GM19463 (cell line): ENCODE measurements at regions not wholly inside any gene's neighbourhood (a gene's known extent, or its start where the extent isn't known, plus 50 kb on each side); places are given as distances from the start of the nearest gene placed in this dataset.

Experiments used
- ATAC-seq: cut with Tn5 transposase; IDR thresholded peaks from one replicate; pipeline ENCODE4 v1.9.1; 2021; ENCODE audit warnings: mild to moderate bottlenecking, moderate library complexity; ENCODE audit not compliant: unreplicated experiment

DNA sequence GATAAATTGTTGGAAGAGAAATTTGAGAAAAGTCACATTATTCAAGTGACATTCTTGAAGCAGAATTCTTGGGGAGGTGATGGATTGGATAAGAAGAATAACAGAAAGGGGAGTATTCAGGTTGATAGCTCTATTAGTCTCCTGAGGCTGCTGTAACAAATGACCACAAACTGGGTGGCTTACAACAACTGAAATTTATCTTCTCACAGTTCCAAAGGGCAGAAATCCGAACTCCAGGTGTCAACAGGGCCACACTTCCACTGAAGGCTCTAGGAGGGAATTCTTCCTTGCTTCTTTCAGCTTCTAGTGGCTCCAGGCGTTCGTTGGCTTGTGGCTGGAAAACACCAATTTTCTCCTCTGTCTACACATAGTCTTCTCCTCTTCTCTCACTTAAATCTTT lies 99.8 kb downstream of the TES start:
- no peak for ATAC-seq

DNA sequence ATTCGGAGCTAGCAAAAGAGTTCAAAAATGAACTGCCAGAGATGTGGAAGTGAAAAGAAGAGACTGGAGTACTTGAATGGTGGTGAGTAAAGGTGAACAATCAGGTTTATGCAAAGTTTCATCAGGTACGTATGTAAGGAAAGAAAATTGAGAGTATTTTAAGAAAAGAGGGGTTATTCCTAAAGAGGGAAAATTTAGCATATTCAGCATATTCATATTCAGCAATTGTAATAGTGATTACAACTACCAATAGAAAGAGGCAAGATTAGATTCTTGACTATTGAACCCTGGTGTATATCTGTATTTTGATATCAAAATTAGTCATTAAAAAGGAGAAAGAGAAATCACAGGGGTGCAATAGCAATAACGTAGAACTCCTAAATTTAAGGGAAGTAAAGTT lies 100.9 kb downstream of the TES start:
- ATAC-seq = no peak

DNA sequence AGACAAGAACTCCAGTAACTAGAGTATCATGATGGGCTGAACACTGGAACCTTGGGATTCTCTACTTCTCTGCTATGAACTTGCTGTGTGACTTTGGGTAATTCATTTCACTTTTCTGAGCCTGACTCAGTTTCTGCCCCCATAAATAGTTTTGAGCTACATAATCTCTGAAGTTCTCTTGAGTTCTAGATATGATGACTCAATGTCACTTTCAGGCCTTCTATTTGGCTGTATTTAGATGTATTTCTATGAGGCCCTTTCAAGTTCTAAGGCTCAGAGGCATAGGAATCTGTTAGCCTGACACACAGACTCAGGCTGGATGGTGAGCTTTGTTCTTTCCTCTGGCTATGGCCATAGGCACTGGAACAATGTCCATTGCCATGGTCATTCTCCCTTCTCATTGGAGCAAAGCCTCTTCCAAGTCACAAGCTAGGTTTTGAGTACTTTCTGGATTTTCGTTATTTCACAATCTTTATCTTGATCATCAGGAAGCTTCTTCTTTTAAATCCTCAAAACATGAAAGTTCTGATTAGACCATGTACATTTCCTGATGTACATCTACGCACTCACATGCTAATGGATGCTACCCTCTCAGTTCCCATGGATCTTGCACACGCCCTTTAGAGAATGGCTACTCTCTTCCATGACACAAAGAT lies 101.6 kb downstream of the TES start:
- ATAC-seq = no peak

DNA sequence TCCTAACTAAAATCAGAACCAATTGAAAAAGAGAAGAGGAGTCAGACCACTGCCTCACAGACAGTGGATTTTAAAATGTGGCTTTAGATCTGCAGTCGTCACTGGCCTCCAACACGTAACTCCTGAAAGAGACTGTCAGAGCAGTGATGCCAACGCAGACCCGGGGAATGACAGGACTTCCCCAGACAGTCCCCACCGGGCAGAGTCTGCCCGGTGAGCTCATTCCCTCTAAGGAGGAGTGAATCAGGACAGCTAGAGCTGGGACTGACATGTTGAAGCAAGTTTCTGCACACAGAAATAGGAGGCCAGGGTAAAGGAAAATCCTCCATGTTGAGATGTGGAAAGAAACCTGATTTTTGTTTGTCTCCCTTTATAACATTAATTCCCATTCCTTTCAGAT lies 105.0 kb downstream of the TES start:
- ATAC-seq = no peak

DNA sequence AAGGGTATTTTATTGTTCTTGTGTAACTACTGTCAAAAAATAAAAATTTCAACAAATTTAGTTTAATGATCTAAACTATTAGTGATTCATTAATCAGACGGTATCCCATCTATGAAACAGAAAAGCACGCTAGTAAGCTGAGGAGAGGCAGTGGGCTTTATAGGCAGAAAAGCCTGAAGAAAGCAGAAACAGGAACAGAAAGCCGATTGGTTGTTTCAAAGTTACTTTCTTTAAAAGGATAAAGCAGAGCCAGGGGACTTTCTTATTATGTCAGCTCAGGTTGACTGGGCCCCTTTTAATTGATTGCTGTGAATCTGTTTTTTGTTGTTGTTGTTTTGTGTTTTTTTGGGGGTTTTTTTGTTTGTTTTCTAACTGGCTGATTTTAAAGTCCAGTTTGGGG lies 105.5 kb downstream of the TES start:
- peak; percentile 25 for ATAC-seq

DNA sequence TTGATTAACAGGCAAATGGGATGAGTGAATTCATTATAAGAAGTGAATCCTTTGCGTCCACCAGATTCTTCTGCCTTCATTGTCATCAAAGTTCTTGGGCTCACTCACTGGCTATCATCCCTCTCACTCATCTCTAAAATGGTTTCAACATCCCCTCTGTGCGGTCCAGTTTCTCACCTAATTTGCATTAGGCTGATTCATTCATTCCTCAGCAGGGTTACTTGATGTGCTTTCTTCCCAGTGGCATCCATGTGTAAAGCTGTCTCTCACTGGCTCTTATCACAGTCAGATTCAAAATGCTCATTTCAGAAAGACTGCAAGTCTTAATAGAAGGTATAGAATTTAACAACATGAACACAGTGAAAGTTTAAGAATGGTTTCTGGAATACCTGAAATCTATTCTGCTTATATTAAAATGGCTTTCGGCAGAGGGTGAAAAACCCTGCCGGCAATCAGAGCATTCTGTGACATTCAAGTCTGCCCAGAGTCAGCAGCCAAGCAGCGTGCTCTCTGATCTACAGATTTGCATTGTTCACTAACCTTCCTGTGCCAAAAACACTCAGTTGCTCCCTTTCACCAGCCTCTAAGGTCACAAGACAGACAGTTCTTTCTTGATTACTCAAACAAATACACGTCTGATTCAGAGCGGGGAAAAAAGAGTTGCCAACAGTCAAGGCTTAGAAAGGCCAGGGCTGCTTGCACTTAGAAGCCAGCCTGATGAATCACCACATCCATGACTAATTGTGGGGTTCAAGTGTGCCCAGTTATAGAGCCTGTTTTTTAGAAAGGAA lies 106.7 kb downstream of the TES start:
- ATAC-seq = peak; percentile 81

DNA sequence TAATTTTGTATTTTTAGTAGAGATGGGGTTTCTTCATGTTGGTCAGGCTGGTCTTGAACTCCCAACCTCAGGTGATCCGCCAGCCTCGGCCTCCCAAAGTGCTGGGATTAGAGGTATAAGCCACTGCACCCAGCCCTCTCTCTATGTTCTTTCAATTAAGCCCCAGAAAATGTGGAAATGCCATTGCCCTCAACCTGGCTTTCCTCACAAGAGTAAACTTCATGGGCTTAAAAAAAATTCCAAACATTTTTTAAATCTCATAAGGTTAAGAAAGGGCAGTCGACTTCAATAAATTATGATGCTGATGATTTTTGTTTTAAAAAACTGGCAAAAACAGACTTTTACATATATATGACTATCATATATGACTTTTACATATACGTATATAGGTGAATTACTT lies 107.6 kb downstream of the TES start:
- ATAC-seq = no peak

DNA sequence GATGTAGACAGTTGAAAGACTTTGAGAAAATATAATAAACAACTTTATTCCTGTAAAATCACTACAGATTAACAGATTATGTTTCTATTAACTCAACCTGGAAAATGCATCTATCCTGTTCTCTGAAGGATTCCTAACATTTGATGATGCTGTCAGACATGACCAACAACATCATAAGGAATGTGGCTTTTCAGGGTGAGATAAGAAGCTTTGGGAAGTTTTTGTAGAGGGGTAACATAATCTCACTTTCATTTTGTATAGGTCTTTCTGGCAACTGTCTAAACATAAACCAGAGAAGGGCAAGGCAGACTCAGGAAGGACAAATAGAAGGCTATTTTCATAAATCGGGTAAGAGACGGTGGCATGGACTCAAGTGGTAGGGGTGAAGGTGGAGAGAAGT lies 112.2 kb downstream of the TES start:
- ATAC-seq = no peak

DNA sequence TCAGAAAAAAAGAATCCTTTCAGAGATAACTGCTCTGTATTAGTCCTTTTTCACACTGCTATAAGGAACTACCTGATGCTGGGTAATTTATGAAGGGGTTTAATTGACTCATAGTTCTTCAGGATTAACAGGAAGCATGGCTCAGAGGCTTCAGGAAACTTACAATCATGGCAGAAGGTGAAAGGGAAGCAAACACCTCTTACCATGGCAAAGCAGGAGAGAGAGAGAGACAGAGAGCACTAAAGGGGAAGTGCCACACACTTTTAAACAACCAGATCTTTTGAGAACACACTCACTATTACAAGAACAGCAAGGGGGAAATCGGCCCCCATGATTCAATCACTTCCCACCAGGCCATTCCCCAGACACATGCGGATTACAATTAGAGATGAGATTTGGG lies 114.2 kb downstream of the TES start:
- no peak for ATAC-seq

DNA sequence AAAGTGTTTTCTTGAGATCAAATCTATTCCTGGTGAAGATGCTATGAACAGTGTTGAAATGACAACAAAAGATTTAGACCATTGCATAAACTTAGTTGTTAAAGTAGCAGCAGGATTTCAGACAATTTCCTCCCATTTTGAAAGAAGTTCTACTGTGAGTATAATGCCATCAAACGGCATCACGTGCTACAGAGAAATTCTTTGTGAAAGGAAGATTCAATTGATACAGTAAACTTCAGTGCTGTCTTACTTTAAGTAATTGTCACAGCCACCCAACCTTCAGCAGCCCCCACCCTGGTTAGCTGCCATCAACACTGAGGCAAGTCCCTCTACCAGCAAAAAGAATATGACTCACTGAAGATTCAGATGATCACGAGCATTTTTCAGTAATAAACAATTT lies 115.2 kb downstream of the TES start:
- ATAC-seq = no peak

DNA sequence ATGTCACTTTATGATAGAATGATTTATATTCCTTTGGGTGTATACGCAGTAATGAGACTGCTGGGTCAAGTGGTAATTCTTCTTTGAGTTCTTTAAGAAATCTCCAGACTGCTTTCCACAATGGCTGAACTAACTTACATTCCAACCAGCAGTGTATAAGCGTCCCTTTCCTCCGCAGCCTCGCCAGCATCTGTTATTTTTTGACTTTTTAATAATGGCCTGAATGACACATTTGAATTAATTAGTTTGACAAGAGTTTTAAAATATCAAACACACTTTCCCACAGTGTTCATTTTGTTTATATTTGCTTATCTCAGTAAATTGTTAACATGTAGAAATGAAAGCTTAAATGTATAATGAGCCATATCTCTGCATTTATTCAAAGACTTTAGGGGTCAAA lies 116.8 kb downstream of the TES start:
- no peak for ATAC-seq

DNA sequence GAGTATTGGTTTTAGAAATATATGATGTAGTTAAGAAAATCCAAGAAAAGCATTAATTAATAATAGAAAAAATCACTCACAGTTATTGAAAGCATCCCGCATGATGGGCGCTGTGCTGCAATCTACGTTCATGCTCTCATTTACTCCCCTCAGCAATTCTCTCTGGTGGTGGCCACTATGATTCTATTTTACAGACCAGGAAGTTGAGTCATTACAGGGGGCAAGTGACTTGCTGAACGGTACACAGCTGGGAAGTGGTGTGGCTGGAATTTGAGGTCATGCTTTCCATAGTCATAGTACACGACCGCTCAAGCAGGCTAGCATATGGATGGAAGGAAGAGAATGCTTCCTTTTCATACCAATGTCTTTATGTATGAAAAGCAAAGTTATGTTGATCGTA lies 117.4 kb downstream of the TES start:
- no peak for ATAC-seq

DNA sequence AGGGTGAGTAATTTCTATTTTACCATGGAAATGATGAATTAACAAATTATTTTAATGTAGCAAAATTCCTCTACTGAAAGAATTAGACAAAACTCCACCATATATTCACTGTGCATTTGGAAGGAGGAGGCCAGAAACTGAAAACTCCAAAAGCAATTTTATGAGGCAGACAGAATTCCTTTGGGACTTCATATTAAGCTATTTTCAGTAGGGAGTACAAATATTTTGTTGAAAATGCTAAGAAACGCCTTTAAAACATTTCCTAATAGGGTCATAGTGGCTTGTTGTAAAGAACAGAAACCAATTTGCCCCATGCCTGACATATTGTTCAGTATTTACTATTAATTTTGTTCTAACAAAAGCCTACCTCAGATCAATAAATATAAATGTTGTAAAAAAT lies 117.8 kb downstream of the TES start:
- ATAC-seq = no peak

DNA sequence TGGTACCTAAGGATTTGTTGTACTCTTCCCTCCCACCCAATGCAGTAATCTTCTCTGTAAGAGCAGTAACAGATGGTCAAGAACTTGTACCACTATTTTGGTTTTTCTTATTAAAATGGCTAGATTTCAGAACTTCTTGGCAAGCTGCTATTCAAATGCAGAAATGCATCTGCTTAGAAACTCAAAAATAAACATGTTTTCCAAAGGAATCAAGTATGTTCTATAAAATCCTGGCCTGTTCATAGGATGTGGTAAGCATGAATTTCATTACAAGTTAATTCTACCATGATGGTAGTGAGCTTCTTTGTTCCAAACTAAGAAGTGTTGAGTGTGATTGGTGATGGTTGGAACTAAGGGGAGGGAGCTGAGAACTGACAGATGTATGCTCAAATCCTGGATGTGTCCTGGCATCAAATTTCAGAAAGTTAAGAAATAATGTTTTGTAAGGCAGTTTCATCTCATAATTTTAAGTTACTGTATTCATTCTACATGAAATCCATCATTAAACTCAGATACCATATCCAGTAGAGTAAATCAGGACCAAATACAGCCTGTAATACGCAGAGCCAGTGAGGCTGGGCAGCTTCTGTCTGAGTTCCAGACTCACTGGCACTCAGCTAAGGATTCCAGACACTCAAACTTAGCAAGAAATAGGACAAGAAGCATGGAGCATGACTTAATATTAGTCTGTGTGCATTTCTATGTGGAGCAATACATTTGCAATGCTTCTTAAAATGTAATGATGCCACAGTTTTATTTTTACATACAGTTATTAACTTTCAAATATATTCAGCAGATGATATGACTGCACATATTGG lies 119.6 kb downstream of the TES start:
- no peak for ATAC-seq

DNA sequence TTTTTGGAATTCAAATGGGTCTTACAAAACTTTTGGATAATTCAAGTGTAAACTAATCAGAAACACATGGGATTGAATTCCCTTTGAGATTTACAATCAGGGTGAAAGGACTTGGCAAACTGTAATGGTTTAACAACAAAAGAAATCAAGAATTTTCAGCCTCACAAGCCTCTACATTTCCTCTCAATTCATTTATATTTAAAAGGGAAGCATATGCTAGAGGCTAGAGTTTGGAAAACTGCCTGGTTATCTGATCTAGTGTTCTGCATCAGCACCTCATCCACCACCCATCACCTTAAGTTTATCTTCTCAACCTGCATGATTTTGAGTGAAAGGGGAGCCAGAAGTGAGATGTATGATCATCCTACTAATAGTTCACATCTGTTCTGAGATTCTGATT lies 120.7 kb downstream of the TES start:
- ATAC-seq = no peak

DNA sequence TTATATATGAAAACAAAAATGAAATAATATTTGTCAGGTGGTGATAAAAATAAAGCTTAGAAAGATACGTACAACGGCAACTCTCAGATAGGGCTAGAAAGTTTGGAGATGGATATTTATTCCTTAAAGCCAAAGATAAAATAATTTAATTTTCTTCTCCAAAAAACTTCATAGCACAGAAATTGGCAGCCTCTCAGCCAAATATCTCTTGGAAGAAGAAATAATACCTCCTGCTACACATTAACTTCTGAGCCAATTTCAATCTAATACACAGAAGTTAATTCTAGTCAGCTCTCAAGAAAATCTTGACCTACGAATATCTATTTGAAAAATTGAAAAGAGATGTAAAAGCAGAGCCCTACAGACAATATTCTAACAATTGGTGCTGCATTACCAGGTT lies 122.4 kb downstream of the TES start:
- no peak for ATAC-seq

DNA sequence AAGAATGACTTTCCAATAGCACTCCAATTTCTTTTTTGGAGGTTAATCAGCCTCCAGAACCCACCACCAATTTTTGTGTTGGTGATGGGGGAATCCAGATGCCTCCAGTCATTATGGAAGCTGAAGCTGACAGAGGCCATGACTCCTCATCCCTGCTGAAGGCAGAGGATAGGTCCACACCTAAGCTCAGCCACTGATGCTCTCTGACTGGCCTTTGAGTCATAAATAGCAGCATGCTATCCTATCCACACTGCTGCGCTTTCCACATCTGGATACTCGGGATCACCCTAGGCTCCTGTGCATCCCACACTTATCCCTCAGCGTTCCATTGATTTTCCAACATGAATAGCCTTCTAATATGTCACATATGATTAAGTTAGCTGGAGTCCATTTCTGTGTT lies 124.2 kb downstream of the TES start:
- no peak for ATAC-seq

DNA sequence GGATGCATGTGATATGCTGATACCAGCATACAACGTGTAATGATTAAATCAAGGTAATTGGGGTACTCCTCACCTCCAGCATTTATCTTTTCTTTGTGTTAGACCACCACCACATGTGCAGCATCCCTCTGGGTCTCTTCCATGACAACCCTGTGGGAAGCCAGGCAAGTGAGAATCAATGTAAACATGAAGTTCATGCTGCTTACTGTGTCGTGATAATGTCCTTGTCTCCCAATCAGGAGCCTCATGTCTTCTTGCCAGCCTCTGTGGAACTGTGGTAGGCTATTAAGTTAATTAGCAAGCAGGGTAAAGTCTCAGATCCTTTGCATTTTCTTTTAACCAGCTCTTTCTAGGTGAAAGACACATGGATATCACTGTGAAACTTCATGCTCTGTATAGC lies 126.7 kb downstream of the TES start:
- no peak for ATAC-seq

DNA sequence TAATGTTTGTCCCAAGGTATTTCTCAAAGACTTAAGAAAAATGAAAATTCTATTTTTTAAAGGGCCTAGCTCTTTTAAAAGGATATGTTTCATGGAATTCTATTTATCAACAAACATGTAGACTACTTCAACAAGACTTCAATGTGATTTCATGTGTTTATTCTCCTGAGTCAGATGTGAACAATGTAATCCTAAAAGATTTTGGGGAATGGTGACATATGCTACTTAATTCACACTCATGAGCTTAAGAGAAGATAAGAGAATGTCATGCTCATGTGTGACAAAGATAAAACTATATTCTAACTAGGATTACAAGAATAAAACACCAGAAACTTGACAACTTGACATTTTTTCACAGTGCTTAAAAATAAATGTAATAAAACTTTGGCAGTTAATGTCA lies 127.5 kb downstream of the TES start:
- ATAC-seq = no peak

DNA sequence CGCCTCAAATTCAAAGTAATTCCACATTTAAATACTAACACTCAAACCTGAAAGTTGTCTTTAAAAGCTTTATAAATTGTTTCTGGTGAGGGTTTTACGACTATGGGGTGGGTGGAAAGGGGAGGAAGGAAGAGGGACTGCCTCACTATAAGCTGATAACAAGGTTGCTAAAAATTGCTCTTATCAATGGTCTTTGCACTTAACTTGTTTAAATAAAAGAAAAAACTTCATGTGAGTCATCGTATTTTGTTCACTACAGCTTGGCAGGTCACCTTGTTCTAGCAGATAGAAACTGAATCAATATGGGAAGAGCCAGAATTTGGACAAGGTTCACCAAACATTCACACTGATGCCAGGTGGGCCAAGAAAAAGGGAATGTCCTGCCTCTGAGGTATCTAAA lies 129.2 kb downstream of the TES start:
- no peak for ATAC-seq

DNA sequence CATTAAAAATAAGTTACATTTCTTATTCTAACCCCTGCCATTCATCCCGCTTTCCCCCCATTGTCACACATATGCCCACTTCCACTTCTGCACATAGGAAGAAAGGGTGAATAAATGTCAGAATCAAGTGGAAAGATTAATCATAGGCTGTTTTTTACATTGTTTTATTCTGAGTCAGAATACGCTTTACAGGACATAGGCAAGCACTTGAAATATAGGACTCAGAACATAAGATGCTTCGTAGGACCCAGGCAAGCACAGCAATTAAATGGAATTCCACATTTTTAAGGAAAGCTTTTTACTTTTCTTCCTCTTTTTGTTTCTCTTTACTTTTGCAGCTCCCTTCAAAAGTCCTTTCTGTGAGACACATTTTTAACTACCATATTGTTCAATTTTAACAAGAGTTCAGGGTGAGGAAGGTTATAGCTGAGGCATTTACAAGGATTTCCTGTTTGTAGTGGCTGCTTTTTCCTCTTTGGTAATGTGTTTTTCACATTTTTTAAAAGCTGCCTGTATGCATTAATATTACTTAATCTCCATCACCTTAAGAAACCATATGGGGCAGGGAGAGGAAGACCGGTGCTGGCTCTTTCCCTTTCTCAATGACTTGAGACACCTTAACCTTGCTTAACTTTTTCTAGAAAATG lies 130.0 kb downstream of the TES start:
- no peak for ATAC-seq
